HCT116 (cell line): ENCODE measurements at regions not wholly inside any gene's neighbourhood (a gene's known extent, or its start where the extent isn't known, plus 50 kb on each side); places are given as distances from the start of the nearest gene placed in this dataset.

Experiments used
- ATAC-seq: fragments of 200-7000 bp; cut with Tn5 transposase; 2 replicates; pipeline ENCODE4 v1.9.1; 2020; ENCODE audit warnings: mild to moderate bottlenecking, moderate library complexity
- BruUV-seq: library from RNA; stranded (reverse); fragments of 400-500 nt; replicated peaks from 2 replicates; lab custom pipeline; 2021; lab: Mats Ljungman, UMichigan
- CTCF ChIA-PET: fragments of 300-600 bp; sonication (Branson Sonifier 250); formaldehyde crosslinking; loops from one replicate; lab custom pipeline; 2021; ENCODE audit warnings: antibody characterized with exemption; lab: Charles Lee
- POLR2A ChIA-PET: fragments of 300-600, 350-600 bp; sonication (Branson Sonifier 250); formaldehyde crosslinking; loops from one replicate; lab custom pipeline; 2021; ENCODE audit warnings: antibody characterized with exemption; lab: Charles Lee
- RAD21 ChIA-PET, 2 experiments: fragments of 300-600 bp; sonication (Branson Sonifier 250); formaldehyde crosslinking; loops; one replicate each; lab custom pipeline; 2023; ENCODE audit warnings: low total read pairs in 2 of 2; ENCODE audit not compliant: uncharacterized antibody in 2 of 2, unreplicated experiment in 2 of 2, low non-redundant PET in 1 of 2; lab: Charles Lee
- DNase-seq: peaks from one replicate; pipeline ENCODE4 v3.0.0-alpha.2; 2010; ENCODE audit warnings: low read depth, low spot score
- H2AFZ ChIP-seq: fragments of 200-600 bp; shearing (Covaris generic), sonication (generic); 2 replicates; pipeline ENCODE4 v1.6.1; 2017; ENCODE audit warnings: low read depth, mixed run types, mixed read lengths, antibody characterized with exemption, low read length; ENCODE audit not compliant: poor library complexity, severe bottlenecking
- H3K27ac ChIP-seq: 2 replicates; pipeline ENCODE4 v1.5.1; 2012; ENCODE audit warnings: low read depth, low read length
- H3K27me3 ChIP-seq: fragments of 200-600 bp; sonication (generic); 2 replicates; pipeline ENCODE4 v1.6.1; 2016; ENCODE audit warnings: mixed run types, low read length, mixed read lengths; ENCODE audit not compliant: insufficient read depth
- H3K36me3 ChIP-seq, 2 experiments: fragments of 200-500 bp in 1 of 2; fragments of 200-600 bp in 1 of 2; sonication (Bioruptor generic) in 1 of 2; sonication (generic) in 1 of 2; 2 replicates each; pipeline versions ENCODE4 v1.5.1 to v1.6.1; 2014 to 2016; ENCODE audit warnings: low read length in 2 of 2, inconsistent platforms in 1 of 2, mixed read lengths in 1 of 2, mixed run types in 1 of 2; ENCODE audit not compliant: insufficient read depth in 2 of 2, control insufficient read depth in 1 of 2
- H3K4me1 ChIP-seq, 2 experiments: fragments of 200-600 bp in 1 of 2; sonication (generic) in 1 of 2; 2 replicates each; pipeline versions ENCODE4 v1.5.1 to v1.6.1; 2012 to 2017; ENCODE audit warnings: low read length in 2 of 2, inconsistent platforms in 1 of 2, mild to moderate bottlenecking in 1 of 2, mixed read lengths in 1 of 2, mixed run types in 1 of 2, moderate library complexity in 1 of 2; ENCODE audit not compliant: insufficient read depth in 2 of 2, control insufficient read depth in 1 of 2
- H3K4me2 ChIP-seq: fragments of 200-600 bp; sonication (generic); 2 replicates; pipeline ENCODE4 v1.6.1; 2017; ENCODE audit warnings: mixed run types, low read length, mixed read lengths
- H3K4me3 ChIP-seq, 2 experiments: fragments of 200-600 bp in 1 of 2; sonication (generic) in 1 of 2; replicated peaks in 1 of 2; 2 replicates each; pipeline ENCODE4 v1.5.1; 2011 to 2016; ENCODE audit warnings: low read length in 2 of 2, control low read depth in 1 of 2, low read depth in 1 of 2, mild to moderate bottlenecking in 1 of 2, mixed read lengths in 1 of 2, mixed run types in 1 of 2
- H3K79me2 ChIP-seq: fragments of 200-600 bp; sonication (generic); 2 replicates; pipeline ENCODE4 v1.6.1; 2017; ENCODE audit warnings: mild to moderate bottlenecking, mixed run types, low read length, moderate library complexity, mixed read lengths; ENCODE audit not compliant: insufficient read depth
- H3K9ac ChIP-seq: fragments of 200-600 bp; sonication (generic); 2 replicates; pipeline ENCODE4 v1.6.1; 2016; ENCODE audit warnings: low read length, mixed read lengths
- H3K9me2 ChIP-seq: fragments of 200-600 bp; sonication (generic), shearing (Covaris generic); 2 replicates; pipeline ENCODE4 v1.6.1; 2017; ENCODE audit warnings: mixed run types, mild to moderate bottlenecking, moderate library complexity; ENCODE audit not compliant: insufficient read depth
- H3K9me3 ChIP-seq, 2 experiments: fragments of 200-500 bp in 1 of 2; fragments of 200-600 bp in 1 of 2; sonication (Bioruptor generic) in 1 of 2; sonication (generic) in 1 of 2; 2 replicates each; pipeline ENCODE4 v1.6.1; 2014 to 2017; ENCODE audit warnings: low read length in 2 of 2, mixed read lengths in 2 of 2, inconsistent platforms in 1 of 2, low read depth in 1 of 2, mild to moderate bottlenecking in 1 of 2, mixed run types in 1 of 2, moderate library complexity in 1 of 2; ENCODE audit not compliant: control insufficient read depth in 1 of 2, insufficient read depth in 1 of 2
- H4K20me1 ChIP-seq: fragments of 200-600 bp; sonication (generic), shearing (Covaris generic); 2 replicates; pipeline ENCODE4 v1.6.1; 2017; ENCODE audit warnings: mixed run types, mild to moderate bottlenecking, moderate library complexity; ENCODE audit not compliant: insufficient read depth
- CEBPB ChIP-seq: IDR thresholded peaks from 2 replicates; pipeline ENCODE4 v1.6.1; 2012; ENCODE audit warnings: low read depth
- EGR1 ChIP-seq: IDR thresholded peaks from 2 replicates; pipeline ENCODE4 v1.6.1; 2012; ENCODE audit warnings: low read depth
- POLR2A ChIP-seq: IDR thresholded peaks from 2 replicates; pipeline ENCODE4 v1.7.0; 2011; ENCODE audit warnings: borderline replicate concordance; ENCODE audit not compliant: insufficient read depth, insufficient read length; ENCODE audit errors: extremely low read depth
- RAD21 ChIP-seq: IDR thresholded peaks from 2 replicates; pipeline ENCODE4 v1.6.1; 2012; ENCODE audit warnings: low read depth, mild to moderate bottlenecking
- SRF ChIP-seq: IDR thresholded peaks from 2 replicates; pipeline ENCODE4 v1.6.1; 2012; ENCODE audit warnings: low read depth
- TCF7L2 ChIP-seq: IDR thresholded peaks from 2 replicates; pipeline ENCODE4 v1.7.0; 2011; ENCODE audit warnings: borderline replicate concordance, inconsistent platforms; ENCODE audit not compliant: insufficient read depth, insufficient read length; ENCODE audit errors: extremely low read depth
- YY1 ChIP-seq: IDR thresholded peaks from 2 replicates; pipeline ENCODE4 v1.6.1; 2011; ENCODE audit warnings: low read length, low read depth, moderate library complexity, mild to moderate bottlenecking; ENCODE audit not compliant: insufficient replicate concordance; ENCODE audit errors: extremely low read depth
- ZFX ChIP-seq: fragments of 450-650 bp; IDR thresholded peaks from 2 replicates; pipeline ENCODE4 v1.6.1; 2017
- ZNF274 ChIP-seq: fragments of 200-500 bp; sonication (Bioruptor generic); IDR thresholded peaks from 2 replicates; pipeline ENCODE4 v1.6.1; 2014; ENCODE audit warnings: mild to moderate bottlenecking, low read depth, low read length, inconsistent platforms
- intact Hi-C: fragments of 100-400 bp; cut with micrococcal nuclease; formaldehyde crosslinking; loops from 2 replicates; pipeline ENCODE4 v1.10.0; 2022
- TF ChIP-seq, protein P1 (sequence below), 3 experiments: fragments of 200-600 bp in 1 of 3; sonication (generic) in 1 of 3; IDR thresholded peaks in 2 of 3; conservative IDR thresholded peaks in 1 of 3; 2 replicates each; pipeline ENCODE4 v1.5.1; 2012 to 2017; ENCODE audit warnings: low read depth in 2 of 3, low read length in 2 of 3, antibody characterized with exemption in 1 of 3, borderline replicate concordance in 1 of 3, control low read depth in 1 of 3, mild to moderate bottlenecking in 1 of 3, mixed read lengths in 1 of 3, mixed run types in 1 of 3, moderate library complexity in 1 of 3; ENCODE audit not compliant: insufficient read depth in 1 of 3
- TF ChIP-seq, protein P2 (sequence below): IDR thresholded peaks from 2 replicates; pipeline ENCODE4 v1.6.1; 2012
- TF ChIP-seq, protein P3 (sequence below): IDR thresholded peaks from 2 replicates; pipeline ENCODE4 v1.6.1; 2012; ENCODE audit warnings: low read depth

DNA sequence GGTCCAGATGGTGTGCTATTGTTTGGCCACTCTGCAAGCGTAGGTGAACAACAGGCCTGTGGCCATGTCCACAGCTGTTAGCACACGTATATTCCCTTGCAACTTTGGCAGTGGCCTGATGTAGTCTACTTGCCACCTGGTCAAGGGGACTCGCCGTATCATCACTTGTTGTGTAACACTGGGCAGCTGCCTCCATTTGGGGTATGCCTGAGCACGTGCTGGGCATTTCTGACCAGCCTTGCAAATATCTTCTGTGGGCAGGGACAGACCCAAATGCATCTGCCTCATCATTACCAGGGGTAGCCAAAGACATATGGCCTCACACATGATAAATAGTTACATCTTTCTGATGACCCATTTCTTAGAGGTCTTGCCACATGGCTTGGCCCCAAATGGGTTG, 434.2 kb downstream of the DYNC2H1 start:
- no peak overlapping the region for H3K9ac ChIP-seq
- H3K9me2 ChIP-seq: no peaks in the 10 kb centered on the region
- no peak overlapping the region for H2AFZ ChIP-seq
- no peak overlapping the region for H3K4me2 ChIP-seq
- H3K27ac ChIP-seq: no peak overlapping the region
- no peaks in the 10 kb centered on the region for H3K27me3 ChIP-seq
- H3K36me3 ChIP-seq: no peaks in the 10 kb centered on the region
- H4K20me1 ChIP-seq: no peaks in the 10 kb centered on the region
- H3K9me3 ChIP-seq: peaks cover 0 to 5% of the 10 kb centered on the region in 2 experiments; a peak in 2 of 4 replicates
- TF ChIP-seq TCF7L2: no peak
- TF ChIP-seq ZNF274: no peak
- TF ChIP-seq YY1: no peak
- TF ChIP-seq POLR2A: no peak
- TF ChIP-seq, protein P1, sequence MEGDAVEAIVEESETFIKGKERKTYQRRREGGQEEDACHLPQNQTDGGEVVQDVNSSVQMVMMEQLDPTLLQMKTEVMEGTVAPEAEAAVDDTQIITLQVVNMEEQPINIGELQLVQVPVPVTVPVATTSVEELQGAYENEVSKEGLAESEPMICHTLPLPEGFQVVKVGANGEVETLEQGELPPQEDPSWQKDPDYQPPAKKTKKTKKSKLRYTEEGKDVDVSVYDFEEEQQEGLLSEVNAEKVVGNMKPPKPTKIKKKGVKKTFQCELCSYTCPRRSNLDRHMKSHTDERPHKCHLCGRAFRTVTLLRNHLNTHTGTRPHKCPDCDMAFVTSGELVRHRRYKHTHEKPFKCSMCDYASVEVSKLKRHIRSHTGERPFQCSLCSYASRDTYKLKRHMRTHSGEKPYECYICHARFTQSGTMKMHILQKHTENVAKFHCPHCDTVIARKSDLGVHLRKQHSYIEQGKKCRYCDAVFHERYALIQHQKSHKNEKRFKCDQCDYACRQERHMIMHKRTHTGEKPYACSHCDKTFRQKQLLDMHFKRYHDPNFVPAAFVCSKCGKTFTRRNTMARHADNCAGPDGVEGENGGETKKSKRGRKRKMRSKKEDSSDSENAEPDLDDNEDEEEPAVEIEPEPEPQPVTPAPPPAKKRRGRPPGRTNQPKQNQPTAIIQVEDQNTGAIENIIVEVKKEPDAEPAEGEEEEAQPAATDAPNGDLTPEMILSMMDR (IDR thresholded peaks at IDR 0.05 in 2 of 3, conservative IDR thresholded peaks at IDR 0.05 in 1 of 3; ENCODE audit: borderline replicate concordance in 1 of 3, insufficient read depth in 1 of 3, low read depth in 2 of 3, low read length in 2 of 3): no peak
- TF ChIP-seq, protein P2, sequence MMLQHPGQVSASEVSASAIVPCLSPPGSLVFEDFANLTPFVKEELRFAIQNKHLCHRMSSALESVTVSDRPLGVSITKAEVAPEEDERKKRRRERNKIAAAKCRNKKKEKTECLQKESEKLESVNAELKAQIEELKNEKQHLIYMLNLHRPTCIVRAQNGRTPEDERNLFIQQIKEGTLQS: no peak
- TF ChIP-seq ZFX: no peak
- TF ChIP-seq, protein P3, sequence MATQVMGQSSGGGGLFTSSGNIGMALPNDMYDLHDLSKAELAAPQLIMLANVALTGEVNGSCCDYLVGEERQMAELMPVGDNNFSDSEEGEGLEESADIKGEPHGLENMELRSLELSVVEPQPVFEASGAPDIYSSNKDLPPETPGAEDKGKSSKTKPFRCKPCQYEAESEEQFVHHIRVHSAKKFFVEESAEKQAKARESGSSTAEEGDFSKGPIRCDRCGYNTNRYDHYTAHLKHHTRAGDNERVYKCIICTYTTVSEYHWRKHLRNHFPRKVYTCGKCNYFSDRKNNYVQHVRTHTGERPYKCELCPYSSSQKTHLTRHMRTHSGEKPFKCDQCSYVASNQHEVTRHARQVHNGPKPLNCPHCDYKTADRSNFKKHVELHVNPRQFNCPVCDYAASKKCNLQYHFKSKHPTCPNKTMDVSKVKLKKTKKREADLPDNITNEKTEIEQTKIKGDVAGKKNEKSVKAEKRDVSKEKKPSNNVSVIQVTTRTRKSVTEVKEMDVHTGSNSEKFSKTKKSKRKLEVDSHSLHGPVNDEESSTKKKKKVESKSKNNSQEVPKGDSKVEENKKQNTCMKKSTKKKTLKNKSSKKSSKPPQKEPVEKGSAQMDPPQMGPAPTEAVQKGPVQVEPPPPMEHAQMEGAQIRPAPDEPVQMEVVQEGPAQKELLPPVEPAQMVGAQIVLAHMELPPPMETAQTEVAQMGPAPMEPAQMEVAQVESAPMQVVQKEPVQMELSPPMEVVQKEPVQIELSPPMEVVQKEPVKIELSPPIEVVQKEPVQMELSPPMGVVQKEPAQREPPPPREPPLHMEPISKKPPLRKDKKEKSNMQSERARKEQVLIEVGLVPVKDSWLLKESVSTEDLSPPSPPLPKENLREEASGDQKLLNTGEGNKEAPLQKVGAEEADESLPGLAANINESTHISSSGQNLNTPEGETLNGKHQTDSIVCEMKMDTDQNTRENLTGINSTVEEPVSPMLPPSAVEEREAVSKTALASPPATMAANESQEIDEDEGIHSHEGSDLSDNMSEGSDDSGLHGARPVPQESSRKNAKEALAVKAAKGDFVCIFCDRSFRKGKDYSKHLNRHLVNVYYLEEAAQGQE: no peak
- TF ChIP-seq RAD21: no peak
- no peak for TF ChIP-seq SRF
- no peak for TF ChIP-seq CEBPB
- no peak for TF ChIP-seq EGR1
- H3K79me2 ChIP-seq: no peaks in the 10 kb centered on the region
- no TSS peak for BruUV-seq
- no peaks in the 10 kb centered on the region for H3K4me1 ChIP-seq
- ChIA-PET CTCF (no interaction called here), RAD21 (no interaction called here), POLR2A (no interaction called here)
- DNase-seq: no peak
- ATAC-seq: no peak
- H3K4me3 ChIP-seq: no peak overlapping the region
- intact Hi-C loops: no loop called here
